ENCODE measurements at regions not wholly inside any gene's neighbourhood (a gene's known extent, or its start where the extent isn't known, plus 50 kb on each side); places are given as distances from the start of the nearest gene placed in this dataset.

- TF ChIP-seq EZH2phosphoT487 (IDR thresholded peaks at IDR 0.05; ENCODE audit: borderline replicate concordance, low read length) (no peak), EZH2 (IDR thresholded peaks at IDR 0.05; ENCODE audit: low read length, unreplicated experiment) (no peak), CTCF (conservative IDR thresholded peaks at IDR 0.05; ENCODE audit: low read depth, low read length) (no peak)
- H3K4me3 ChIP-seq (ENCODE audit: low read length): no peak overlapping the region
Measured at GRCh38 chr22:48372390-48372789, 1455.3 kb downstream of the BRD1 start.

GRCh38 chr22:48371391-48371790 lies 1456.3 kb downstream of the BRD1 start:
- intact Hi-C loops (cut with micrococcal nuclease): no loop called here
- H3K27me3 ChIP-seq (ENCODE audit: low read length): no peaks in the 10 kb centered on the region
- H4K20me1 ChIP-seq (ENCODE audit: low read length): no peaks in the 10 kb centered on the region
- DNase-seq (no peak), ATAC-seq (no peak)
- no peaks in the 10 kb centered on the region for H3K79me2 ChIP-seq (ENCODE audit: low read length)
- H3K4me2 ChIP-seq (ENCODE audit: low read length): no peak overlapping the region
- POLR2A ChIA-PET (ENCODE audit: unreplicated experiment): no interaction called here
- H3K4me3 ChIP-seq (ENCODE audit: low read length): no peak overlapping the region
- no peaks in the 10 kb centered on the region for H3K36me3 ChIP-seq (ENCODE audit: low read depth, low read length)
- CTCF ChIA-PET: no interaction called here
- no peaks in the 10 kb centered on the region for H3K9me3 ChIP-seq (ENCODE audit: low read length)
- no peak overlapping the region for H3K9ac ChIP-seq (ENCODE audit: low read length)
- BruUV-seq (replicated peaks): no TSS peak
- TF ChIP-seq EZH2phosphoT487 (IDR thresholded peaks at IDR 0.05; ENCODE audit: borderline replicate concordance, low read length): no peak
- TF ChIP-seq CTCF (conservative IDR thresholded peaks at IDR 0.05; ENCODE audit: low read depth, low read length): no peak
- no peaks in the 10 kb centered on the region for H3K4me1 ChIP-seq (ENCODE audit: insufficient read depth, low read length)
- no peaks in the 10 kb centered on the region for H3F3A ChIP-seq (ENCODE audit: low read length, unreplicated experiment)
- H3K27ac ChIP-seq (ENCODE audit: low read length): no peak overlapping the region
- no peak overlapping the region for H2AFZ ChIP-seq (ENCODE audit: low read length)
- H3K9me2 ChIP-seq (replicated peaks; ENCODE audit: low read length): no peaks in the 10 kb centered on the region

More at GRCh38 chr22:48372390-48372789, 1455.3 kb downstream of the BRD1 start:
- no TSS peak for BruUV-seq (replicated peaks)
- intact Hi-C loops (cut with micrococcal nuclease): no loop called here
- Histone ChIP-seq H3K4me1 (ENCODE audit: insufficient read depth, low read length) (no peaks in the 10 kb centered on the region), H3K9ac (ENCODE audit: low read length) (no peak overlapping the region), H3K36me3 (ENCODE audit: low read depth, low read length) (no peaks in the 10 kb centered on the region), H4K20me1 (ENCODE audit: low read length) (no peaks in the 10 kb centered on the region), H3K9me3 (ENCODE audit: low read length) (no peaks in the 10 kb centered on the region), H3K27ac (ENCODE audit: low read length) (no peak overlapping the region), H3K27me3 (ENCODE audit: low read length) (no peaks in the 10 kb centered on the region), H3K9me2 (replicated peaks; ENCODE audit: low read length) (no peaks in the 10 kb centered on the region), H3K79me2 (ENCODE audit: low read length) (no peaks in the 10 kb centered on the region), H2AFZ (ENCODE audit: low read length) (no peak overlapping the region), H3K4me2 (ENCODE audit: low read length) (no peak overlapping the region), H3F3A (ENCODE audit: low read length, unreplicated experiment) (no peaks in the 10 kb centered on the region)
- DNase-seq (no peak), ATAC-seq (no peak)
- POLR2A ChIA-PET (ENCODE audit: unreplicated experiment): no interaction called here
- CTCF ChIA-PET: no interaction called here

GRCh38 chr22:48370508-48371325 lies 1457.0 kb downstream of the BRD1 start:
- Histone ChIP-seq H3K4me3 (ENCODE audit: low read length) (no peak overlapping the region), H4K20me1 (ENCODE audit: low read length) (no peaks in the 10 kb centered on the region), H3K36me3 (ENCODE audit: low read depth, low read length) (no peaks in the 10 kb centered on the region), H3K79me2 (ENCODE audit: low read length) (no peaks in the 10 kb centered on the region), H3K4me2 (ENCODE audit: low read length) (no peak overlapping the region), H2AFZ (ENCODE audit: low read length) (no peak overlapping the region), H3K27ac (ENCODE audit: low read length) (no peak overlapping the region), H3F3A (ENCODE audit: low read length, unreplicated experiment) (no peaks in the 10 kb centered on the region), H3K9ac (ENCODE audit: low read length) (no peak overlapping the region), H3K9me3 (ENCODE audit: low read length) (no peaks in the 10 kb centered on the region), H3K4me1 (ENCODE audit: insufficient read depth, low read length) (no peaks in the 10 kb centered on the region), H3K9me2 (replicated peaks; ENCODE audit: low read length) (no peaks in the 10 kb centered on the region), H3K27me3 (ENCODE audit: low read length) (no peaks in the 10 kb centered on the region)
- no TSS peak for BruUV-seq (replicated peaks)
- CTCF ChIA-PET: no interaction called here
- no peak for DNase-seq
- no peak for ATAC-seq
- TF ChIP-seq EZH2phosphoT487 (IDR thresholded peaks at IDR 0.05; ENCODE audit: borderline replicate concordance, low read length): no peak
- no peak for TF ChIP-seq EZH2 (IDR thresholded peaks at IDR 0.05; ENCODE audit: low read length, unreplicated experiment)
- TF ChIP-seq CTCF (conservative IDR thresholded peaks at IDR 0.05; ENCODE audit: low read depth, low read length): no peak
- intact Hi-C loops (cut with micrococcal nuclease): no loop called here
- POLR2A ChIA-PET (ENCODE audit: unreplicated experiment): no interaction called here

All from PC-3 (cell line).